Uterus (tissue), 3 donors: ENCODE measurements at regions not wholly inside any gene's neighbourhood (a gene's known extent, or its start where the extent isn't known, plus 50 kb on each side); places are given as distances from the start of the nearest gene placed in this dataset.

ENCODE experiments used
- DNase-seq, 2 donors: peaks; one replicate each; pipeline ENCODE4 v3.0.0-alpha.2; 2019 to 2020
- H3K27ac ChIP-seq, 2 donors: fragments of 200-600 bp; sonication (generic); 1 replicate in 1 of 2; 2 replicates in 1 of 2; pipeline ENCODE4 v1.5.1; 2016 to 2018
- H3K27me3 ChIP-seq, 2 donors: fragments of 200-600 bp; sonication (generic); one replicate each; pipeline ENCODE4 v1.5.1; 2018 to 2019; ENCODE audit warnings: control low read depth in 1 of 2
- H3K36me3 ChIP-seq, 2 donors: fragments of 200-600 bp; sonication (generic); one replicate each; pipeline ENCODE4 v1.5.1; 2019; ENCODE audit warnings: control low read depth in 1 of 2
- H3K4me1 ChIP-seq, 2 donors: fragments of 200-600 bp; sonication (generic); one replicate each; pipeline ENCODE4 v1.5.1; 2018 to 2019; ENCODE audit warnings: control low read depth in 1 of 2
- H3K4me3 ChIP-seq, 2 donors: fragments of 200-600 bp; sonication (generic); 1 replicate in 1 of 2; 2 replicates in 1 of 2; pipeline ENCODE4 v1.5.1; 2018 to 2019; ENCODE audit warnings: mild to moderate bottlenecking in 1 of 2
- H3K9me3 ChIP-seq, 2 donors: fragments of 200-600 bp; sonication (generic); one replicate each; pipeline ENCODE4 v1.5.1; 2019; ENCODE audit warnings: control low read depth in 1 of 2
- CTCF ChIP-seq, 4 experiments: fragments of 200-600 bp in 2 of 4; fragments of 450-650 bp in 2 of 4; sonication (generic) in 2 of 4; IDR thresholded peaks; one replicate each; pipeline ENCODE4 v1.5.1; 2016 to 2019; ENCODE audit warnings: antibody characterized with exemption in 4 of 4, mild to moderate bottlenecking in 2 of 4, moderate library complexity in 1 of 4
- POLR2A ChIP-seq, 2 donors: fragments of 450-650 bp; IDR thresholded peaks; one replicate each; pipeline ENCODE4 v1.6.1; 2016; ENCODE audit warnings: antibody characterized with exemption in 2 of 2, mild to moderate bottlenecking in 1 of 2, moderate library complexity in 1 of 2
- intact Hi-C: fragments of 100-400 bp; cut with DNase I; formaldehyde crosslinking; loops from one replicate; pipeline ENCODE4 v1.15.1; 2023; ENCODE audit warnings: low total_unique reads
- donor health status: DM: yes; HTN: yes; CAD: no.

GRCh38 chr10:2964632-2965296 lies 102.6 kb upstream of the PFKP start:
- Histone ChIP-seq H3K9me3 (no peaks in the 10 kb centered on the region), H3K27me3 (no peaks in the 10 kb centered on the region), H3K27ac (no peak overlapping the region), H3K4me3 (no peak overlapping the region), H3K4me1 (no peaks in the 10 kb centered on the region), H3K36me3 (no peaks in the 10 kb centered on the region)
- DNase-seq: no peak
- TF ChIP-seq POLR2A (IDR thresholded peaks at IDR 0.05): no peak
- no peak for TF ChIP-seq CTCF (IDR thresholded peaks at IDR 0.05)
- intact Hi-C loops: no loop called here

- H3K36me3 ChIP-seq: no peaks in the 10 kb centered on the region
- TF ChIP-seq CTCF (IDR thresholded peaks at IDR 0.05): no peak
- TF ChIP-seq POLR2A (IDR thresholded peaks at IDR 0.05): no peak
Observed at GRCh38 chr10:2963889-2964631, 103.3 kb upstream of the PFKP start.

GRCh38 chr10:2962194-2962593 lies 105.2 kb upstream of the PFKP start:
- Histone ChIP-seq H3K36me3 (no peaks in the 10 kb centered on the region), H3K27me3 (no peaks in the 10 kb centered on the region), H3K4me1 (no peaks in the 10 kb centered on the region), H3K27ac (no peak overlapping the region), H3K9me3 (no peaks in the 10 kb centered on the region), H3K4me3 (no peak overlapping the region)
- TF ChIP-seq CTCF (IDR thresholded peaks at IDR 0.05) (no peak), POLR2A (IDR thresholded peaks at IDR 0.05) (no peak)
- intact Hi-C loops: no loop called here
- no peak for DNase-seq

More at GRCh38 chr10:2963889-2964631, 103.3 kb upstream of the PFKP start:
- no peaks in the 10 kb centered on the region for H3K9me3 ChIP-seq
- H3K27me3 ChIP-seq: no peaks in the 10 kb centered on the region
- intact Hi-C loops: no loop called here
- H3K4me1 ChIP-seq: no peaks in the 10 kb centered on the region
- DNase-seq: no peak
- H3K4me3 ChIP-seq: no peak overlapping the region
- no peak overlapping the region for H3K27ac ChIP-seq

GRCh38 chr10:2958659-2959058 lies 108.7 kb upstream of the PFKP start:
- no peak overlapping the region for H3K4me3 ChIP-seq
- H3K9me3 ChIP-seq: peaks cover 0 to 2% of the 10 kb centered on the region in 2 donors
- H3K36me3 ChIP-seq: no peaks in the 10 kb centered on the region
- intact Hi-C loops: no loop called here
- H3K27me3 ChIP-seq: no peaks in the 10 kb centered on the region
- TF ChIP-seq CTCF (IDR thresholded peaks at IDR 0.05): no peak
- TF ChIP-seq POLR2A (IDR thresholded peaks at IDR 0.05): no peak
- no peak overlapping the region for H3K27ac ChIP-seq
- no peak for DNase-seq
- H3K4me1 ChIP-seq: no peaks in the 10 kb centered on the region

GRCh38 chr10:2957785-2958184 lies 109.6 kb upstream of the PFKP start:
- no peaks in the 10 kb centered on the region for H3K27me3 ChIP-seq
- no peaks in the 10 kb centered on the region for H3K4me1 ChIP-seq
- no peak overlapping the region for H3K4me3 ChIP-seq
- no peak for DNase-seq
- TF ChIP-seq CTCF (IDR thresholded peaks at IDR 0.05) (no peak), POLR2A (IDR thresholded peaks at IDR 0.05) (no peak)
- H3K27ac ChIP-seq: no peak overlapping the region
- no peaks in the 10 kb centered on the region for H3K36me3 ChIP-seq
- intact Hi-C loops: no loop called here
- peaks cover 0 to 4% of the 10 kb centered on the region in 2 donors for H3K9me3 ChIP-seq
